HG02678 (cell line): ENCODE measurements at regions not wholly inside any gene's neighbourhood (a gene's known extent, or its start where the extent isn't known, plus 50 kb on each side); places are given as distances from the start of the nearest gene placed in this dataset.
"Not testable (repeated sequence)": the region's sequence is repeated elsewhere in the genome, so short reads cannot be mapped to it uniquely, and the experiment has no call there.

ENCODE experiments used
- ATAC-seq: cut with Tn5 transposase; IDR thresholded peaks from one replicate; pipeline ENCODE4 v1.9.1; 2021; ENCODE audit warnings: mild to moderate bottlenecking, moderate library complexity; ENCODE audit not compliant: unreplicated experiment

DNA sequence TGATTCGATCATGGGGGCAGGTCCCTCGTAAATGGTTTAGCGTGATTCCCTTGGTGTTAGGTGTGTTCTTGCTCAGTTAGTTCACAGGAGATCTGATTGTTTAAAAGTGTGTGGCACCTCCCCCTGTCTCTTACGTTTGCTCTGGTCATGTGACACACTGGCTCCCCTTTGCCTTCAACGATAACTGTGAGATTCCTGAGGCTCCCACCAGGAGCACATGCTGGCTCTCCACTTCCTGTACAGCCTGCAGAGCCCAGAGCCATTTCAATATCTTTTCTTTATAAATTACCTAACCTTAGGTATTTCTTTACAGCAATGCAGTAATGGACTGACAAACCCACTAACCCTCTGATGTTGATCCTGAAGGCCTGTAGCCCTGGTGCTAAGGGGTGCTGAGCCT, 141.9 kb downstream of the FCRL5 start:
- ATAC-seq: no peak

DNA sequence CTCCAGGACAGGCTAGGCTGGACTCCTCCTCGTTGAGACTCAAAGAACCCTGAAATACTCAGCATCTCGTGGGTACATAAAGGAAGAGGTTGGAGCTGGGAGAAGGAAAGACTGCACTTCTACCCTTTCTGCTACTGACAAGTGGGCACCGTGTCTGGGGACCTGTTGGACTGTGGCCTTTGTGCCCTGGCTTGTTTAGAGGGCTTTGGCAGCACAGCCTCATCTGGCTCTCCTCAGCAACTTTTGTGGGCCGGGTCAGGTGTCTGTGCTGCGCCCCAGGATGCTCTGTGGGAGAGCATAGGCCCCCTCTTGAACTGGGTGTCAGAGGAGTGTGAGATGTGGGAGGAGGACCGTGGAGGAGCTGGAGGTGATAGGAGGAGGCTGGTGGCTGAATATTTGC, 142.4 kb downstream of the FCRL5 start:
- no peak for ATAC-seq

DNA sequence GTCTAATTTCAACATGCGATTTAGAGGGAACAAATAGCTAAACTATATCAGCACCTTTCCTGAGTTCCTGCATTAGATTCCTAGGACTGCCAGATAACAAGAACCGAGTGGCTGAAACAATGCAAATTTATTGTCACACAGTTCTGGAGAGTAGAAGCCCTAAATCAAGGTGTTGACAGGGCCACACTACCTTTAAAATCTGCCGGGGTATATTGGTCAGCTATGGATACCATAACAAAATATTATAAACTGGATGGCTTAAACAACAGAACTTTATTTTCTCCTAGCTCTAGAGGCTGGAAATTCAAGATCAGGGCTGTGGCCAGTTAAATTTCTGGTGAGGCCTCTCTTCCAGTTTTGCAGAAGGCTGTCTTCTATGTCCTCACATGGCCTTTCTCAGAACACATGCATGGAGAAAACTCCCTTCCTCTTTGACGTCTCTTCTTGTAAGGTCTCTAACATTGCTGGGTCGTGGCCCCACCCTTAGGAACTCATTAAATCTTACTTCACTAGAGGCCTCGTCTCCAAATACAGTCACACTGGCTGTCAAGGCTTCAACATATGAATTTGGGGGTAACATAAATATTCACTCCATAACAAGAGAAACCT, 144.3 kb downstream of the FCRL5 start:
- ATAC-seq: no peak

DNA sequence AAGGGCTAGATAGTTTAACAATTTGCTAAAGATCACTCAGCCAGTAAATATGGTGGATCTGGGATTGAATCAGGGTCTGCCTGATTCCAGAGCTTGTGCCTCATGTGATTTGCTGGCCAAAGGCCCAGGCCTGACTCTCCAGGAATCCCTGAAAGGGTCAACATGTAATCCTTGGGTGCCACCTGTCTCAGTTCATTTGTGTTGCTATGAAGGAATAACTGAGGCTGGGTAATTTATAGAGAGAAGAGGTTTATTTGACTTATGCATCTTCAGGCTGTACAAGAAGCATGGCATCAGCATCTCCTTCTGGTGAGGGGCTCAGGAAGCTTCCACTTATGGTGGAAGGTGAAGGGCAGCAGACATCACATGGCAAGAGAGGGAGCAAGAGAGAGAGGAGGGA, 144.9 kb downstream of the FCRL5 start:
- ATAC-seq: no peak

DNA sequence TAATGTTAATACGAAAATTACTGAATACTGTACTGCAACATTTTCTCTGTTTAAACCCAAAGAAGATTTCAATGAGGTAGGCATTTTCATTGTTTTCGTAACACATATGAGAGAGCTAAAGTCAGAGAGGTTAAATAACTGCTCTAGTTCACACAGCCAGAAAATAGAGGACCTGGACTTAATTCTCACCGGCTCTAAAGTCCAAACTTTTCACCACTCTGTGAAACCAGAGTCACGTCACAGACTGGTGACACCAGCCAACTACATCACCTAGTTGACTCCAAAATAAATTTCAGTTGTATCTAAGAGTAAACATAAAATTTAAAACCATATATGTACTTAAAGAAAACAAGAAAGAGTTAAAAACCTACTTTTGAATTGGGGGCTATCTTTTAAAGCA, 146.7 kb downstream of the FCRL5 start:
- ATAC-seq: no peak

DNA sequence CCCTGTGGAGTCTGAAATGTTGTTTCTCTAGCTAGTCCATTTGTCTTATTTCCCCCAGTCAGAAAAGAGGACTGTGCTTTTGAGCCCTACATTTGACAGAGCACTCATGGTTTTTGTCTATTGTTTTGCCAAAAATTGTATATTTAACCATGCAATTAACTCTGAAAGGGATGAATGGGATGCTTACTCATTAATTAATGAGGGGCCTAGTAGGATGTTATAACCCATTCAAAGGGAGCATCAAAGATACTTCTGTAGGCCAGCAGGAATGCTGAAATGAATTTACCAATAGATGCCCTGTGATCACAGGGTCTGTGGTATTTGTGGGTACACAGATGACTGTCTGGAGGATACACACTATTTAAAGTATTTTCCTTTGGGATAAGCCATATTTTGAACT, 147.7 kb downstream of the FCRL5 start:
- ATAC-seq: no peak

DNA sequence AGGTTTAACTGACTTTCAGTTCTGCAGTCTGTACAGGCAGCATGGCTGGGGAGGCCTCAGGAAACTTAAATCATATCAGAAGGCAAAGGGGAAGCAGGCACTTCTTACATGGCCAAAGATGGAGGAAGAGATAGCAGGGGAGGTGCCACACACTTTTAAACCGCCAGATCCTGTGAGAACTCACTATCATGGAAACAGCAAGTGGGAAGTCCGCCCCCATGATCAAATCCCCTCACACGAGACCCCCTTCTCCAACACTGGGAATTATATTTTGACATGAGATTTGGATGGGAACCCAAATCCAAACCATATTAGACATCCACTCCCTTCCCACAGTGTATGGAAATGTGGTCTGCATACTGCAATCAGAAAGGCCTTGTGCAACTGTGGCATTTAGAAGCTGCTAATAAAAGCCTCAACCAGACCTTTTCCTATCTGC, 148.2 kb downstream of the FCRL5 start:
- peak; percentile 32 for ATAC-seq

DNA sequence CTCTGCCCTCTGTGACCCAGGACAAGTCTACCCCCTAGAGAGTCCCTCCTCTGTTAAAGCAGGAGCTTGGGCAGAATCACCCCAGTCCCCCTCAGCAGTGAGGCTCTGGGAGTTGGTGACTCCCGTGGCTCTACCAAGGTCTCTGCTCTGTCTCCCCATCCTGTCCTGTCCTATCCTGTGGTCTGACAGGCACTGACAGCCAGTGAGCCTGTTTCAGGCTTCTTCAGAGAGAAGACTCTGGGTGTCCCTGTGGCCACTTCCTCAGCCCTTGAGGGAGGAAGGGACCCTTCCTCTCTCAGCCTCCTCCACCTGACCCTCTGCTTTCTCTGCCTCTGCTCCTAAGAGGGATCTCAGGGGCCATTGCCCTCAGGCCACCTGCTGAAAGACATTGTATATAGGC, 148.7 kb downstream of the FCRL5 start:
- peak; percentile 9 for ATAC-seq

DNA sequence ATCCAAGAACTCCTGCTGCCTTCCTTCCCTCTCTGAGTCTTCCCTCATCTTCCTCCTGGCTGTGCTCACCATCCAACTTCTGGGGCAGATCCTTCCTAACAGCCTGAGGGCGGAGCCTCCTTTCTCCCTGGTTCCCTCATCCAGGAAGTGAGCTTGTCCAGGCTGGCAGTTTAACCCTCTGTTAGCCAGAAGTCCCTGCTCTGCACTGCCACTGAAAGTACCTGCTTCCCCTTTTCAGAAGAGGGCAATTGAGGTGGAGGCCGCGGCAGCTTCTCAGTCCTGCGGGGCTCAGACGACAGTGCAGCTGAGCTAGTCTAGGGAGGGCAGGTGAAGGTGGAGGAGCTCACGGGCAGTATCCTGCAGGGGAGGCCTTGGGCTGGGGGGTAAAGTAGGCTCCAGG, 149.1 kb downstream of the FCRL5 start:
- ATAC-seq: peak; percentile 74

DNA sequence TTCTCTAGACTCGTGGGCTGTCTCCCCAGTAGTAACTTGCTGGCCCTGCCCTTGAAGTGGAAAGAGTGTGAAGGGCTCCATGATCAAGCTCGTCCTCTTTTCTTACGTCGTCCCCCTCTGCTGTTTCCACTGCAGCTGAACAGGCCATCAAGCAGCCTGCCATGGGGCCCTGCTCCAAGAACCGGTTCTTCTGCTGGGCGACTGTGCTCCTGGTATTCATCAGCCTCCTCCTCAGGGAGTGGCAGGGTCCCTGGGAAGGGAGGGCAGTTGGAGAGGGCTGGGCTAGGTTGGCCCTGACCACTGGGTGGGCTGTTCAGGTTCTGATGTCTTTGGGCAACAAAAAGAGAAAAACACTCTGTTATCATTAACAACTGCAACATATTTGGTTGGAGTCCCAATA, 151.5 kb downstream of the FCRL5 start:
- no peak for ATAC-seq

DNA sequence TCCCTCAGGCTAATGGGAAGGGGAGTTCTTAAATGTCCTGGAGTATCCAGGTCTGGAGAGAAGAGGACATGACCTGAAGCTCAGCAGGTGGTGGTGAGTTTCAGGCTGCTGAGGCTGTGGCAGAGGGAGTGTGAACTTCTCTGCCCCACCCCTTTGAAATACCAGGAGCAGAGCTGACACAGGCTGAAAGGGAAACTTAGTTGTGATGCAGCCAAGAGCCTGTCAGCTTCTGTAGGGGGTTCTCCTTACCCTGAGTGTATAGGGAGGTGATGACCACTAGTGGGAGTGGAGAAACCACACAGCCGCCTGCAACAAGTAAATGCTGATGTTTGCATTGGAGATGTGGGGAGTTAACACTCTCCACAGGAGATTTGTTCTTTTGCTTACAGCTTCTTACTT, 152.3 kb downstream of the FCRL5 start:
- peak; percentile 56 for ATAC-seq

DNA sequence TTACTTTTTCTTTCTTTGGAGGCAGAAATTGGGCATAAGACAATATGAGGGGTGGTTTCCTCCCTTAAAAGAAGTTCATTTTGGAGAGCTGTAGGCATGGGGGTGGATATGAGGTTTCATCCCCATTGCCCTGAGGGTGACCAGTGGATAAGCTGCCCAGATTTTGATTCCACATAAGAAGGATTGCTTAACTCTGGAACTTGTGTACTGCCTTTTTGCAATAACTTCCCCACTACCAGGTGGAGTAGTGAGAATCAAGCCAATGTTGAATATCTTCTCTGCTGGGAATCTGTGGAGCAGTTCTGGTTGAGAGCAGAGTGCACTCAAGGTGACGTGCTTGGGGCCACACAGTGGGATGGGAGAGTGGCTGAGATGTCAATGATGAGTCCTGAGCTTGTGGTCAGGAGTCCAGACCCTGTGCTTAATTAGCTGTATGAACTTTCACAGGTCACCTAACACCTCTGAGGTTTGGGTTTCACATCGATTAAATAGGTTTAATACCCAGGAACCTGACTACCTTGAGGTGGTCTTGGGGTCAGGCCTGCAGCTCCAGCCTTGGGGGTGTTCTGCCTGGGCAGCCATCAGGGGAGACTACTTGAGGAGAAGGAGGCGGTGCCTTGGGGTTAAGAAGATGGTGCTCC, 152.9 kb downstream of the FCRL5 start:
- ATAC-seq: no peak

DNA sequence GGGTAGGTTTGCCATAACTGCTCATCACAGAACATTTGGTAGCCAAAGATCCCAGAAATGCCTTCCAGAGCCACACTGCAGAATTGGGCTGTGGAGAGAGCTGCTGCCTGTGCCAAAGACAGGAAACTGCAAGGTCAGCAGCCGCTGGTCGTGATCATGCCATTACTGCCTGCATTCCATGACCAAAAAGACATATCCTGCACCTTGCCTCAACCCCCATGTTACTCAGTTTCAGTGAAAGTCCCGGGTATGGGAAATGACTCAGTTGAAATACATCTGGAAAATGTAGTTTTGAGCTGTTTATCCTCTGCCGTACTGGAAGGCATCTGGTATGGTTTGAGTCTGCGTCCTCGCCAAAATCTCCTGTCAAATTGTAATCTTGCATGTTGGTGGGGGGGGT, 161.7 kb downstream of the FCRL5 start:
- no peak for ATAC-seq

DNA sequence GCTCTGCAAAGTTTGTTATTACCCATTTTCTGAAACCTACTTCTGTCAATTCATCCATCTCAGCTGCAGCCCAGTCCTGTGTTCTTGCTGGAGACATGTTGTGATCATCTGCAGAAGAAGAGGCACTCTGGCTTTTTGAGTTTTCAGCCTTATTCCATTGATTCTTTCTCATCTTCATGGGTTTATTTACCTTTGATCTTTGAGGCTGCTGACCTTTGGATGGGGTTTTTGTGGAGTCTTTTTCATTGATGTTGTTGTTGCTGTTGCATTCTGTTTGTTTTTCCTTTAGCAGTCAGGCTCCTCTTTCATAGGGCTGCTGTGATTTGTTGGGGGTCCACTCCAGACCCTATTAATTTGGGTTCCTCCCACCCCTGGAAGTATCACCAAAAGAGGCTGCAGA, 164.3 kb downstream of the FCRL5 start:
- ATAC-seq: no peak

DNA sequence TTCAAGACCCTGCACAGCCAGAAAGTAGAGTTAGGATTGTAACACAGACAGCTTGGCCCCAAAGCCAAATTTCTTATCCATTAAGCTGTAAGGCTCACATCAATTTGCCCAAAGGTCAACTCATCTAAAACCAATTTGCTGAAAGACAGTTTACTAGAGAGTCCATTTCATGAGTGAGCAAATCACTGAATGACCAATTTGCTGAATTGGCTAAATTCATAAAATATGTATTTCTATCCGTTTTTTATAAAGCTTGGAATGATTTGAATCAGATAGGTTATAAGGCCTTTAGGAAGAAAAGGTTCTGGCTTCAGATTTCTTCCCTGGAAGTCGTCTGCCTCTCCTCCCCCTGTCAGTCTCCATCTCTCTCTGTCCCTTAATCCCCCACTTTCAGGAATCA, 168.1 kb downstream of the FCRL5 start:
- ATAC-seq: no peak

DNA sequence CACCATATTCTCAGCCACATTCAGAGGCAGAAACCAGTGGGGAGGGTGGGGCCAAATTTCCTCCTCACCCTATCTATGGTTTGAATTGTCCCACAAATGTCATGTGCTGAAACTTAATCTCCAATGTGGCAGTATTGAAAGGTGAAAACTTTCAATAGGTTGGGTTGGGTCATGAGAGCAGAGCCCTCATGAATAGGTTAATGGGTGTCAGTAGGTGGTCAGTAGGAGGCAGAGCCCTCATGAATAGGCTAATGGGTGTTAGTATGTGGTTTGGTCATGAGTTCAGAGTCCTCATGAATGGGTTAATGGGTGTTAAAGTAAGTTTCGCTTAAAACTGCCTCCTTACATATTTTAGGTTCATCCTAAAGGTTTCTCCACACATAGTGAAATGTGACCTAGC, 170.0 kb downstream of the FCRL5 start:
- ATAC-seq: no peak

DNA sequence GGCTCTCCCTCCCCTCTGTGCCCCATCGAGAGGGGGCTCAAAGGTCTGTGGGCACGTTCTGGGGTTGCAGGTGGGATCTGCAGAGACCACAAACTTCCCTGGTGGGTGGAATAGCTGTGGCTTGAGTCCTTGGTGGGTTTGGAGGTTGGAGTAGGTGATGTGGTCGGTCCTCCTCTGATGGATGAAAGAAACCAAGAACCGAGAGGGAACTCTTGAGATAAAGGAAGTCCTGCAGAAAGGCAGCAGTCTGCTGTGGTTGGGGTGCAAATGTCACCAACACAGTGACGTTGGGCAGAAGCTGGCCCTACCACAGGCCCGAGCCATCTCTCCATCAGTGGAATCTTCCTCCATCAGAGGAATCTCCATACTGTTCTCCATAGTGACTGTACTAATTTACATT, 171.8 kb downstream of the FCRL5 start:
- ATAC-seq: no peak

DNA sequence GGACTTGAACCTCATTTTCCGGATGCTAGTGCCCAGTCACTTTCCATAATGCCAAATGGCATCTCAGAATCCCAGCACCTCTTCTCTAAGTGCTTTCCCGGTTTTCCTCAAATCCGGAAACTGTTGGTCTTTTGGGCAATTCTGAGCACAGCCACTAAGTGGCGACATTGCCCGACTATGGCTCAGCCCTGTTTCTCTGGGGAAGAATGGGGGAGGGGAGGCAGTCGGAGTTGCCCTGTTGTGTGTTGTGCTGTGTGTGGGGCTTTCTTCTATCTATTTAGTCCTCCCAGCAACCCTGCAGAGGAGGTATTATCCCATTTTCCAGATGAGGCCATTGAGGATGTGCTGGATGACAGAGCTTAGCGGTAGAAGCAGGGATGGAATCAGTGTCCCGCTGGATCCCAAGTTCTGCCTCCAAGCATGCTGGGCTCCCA, 175.0 kb downstream of the FCRL5 start:
- ATAC-seq: not testable (repeated sequence)

DNA sequence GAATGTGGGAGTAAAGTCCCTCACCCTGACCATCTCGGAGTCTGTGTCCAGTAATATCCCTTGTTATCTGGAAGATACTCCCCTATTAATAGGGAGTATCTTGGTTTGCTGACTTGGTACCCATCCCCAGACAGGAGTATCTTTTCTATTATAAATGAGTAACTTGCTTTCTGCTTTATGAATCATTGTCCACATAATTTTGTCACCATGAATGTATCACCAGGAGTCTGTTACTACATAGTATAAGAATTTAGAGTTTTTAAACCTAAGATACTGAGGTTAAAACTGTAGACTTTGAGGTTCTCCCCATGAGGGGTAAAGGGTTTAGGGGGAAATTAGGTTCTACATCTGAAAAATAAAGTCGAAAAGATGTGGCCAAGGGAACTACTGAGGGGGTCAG, 175.6 kb downstream of the FCRL5 start:
- no peak for ATAC-seq

DNA sequence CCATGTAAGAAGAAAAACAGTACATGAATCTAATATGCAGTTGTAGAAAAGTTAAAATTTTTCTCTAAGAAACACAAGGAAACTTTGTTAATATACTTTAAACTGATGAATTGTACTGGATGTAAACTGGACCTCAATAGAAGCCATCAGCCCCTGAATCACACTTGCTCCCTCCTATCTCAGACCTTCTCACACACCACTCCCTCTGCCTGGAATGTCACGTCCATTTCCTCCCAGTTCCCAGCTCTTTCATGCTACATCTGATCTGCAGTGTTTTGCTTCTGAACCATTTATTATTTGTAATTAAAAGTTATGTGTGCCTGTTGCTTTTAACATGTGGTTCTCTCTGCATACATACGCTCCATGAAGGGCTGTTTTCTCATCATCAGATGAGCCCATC, 180.0 kb downstream of the FCRL5 start:
- ATAC-seq: not testable (repeated sequence)

DNA sequence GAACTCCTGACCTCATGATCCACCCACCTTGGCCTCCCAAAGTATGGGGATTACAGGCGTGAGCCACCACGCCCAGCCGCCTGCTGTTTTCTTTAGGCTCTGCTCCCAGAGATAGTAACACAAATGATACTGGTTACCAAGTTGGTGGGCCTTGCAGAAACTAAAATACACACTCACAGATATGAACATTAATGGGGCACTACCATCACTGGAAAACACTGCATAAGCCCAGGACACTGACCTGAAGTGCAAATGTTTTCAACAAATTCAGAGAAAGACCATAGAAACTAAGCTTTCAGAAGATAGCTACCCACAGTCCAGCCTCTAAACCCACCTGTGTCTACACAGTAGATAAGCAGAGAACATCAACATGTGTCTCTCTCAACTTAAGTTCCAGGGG, 180.5 kb downstream of the FCRL5 start:
- ATAC-seq: no peak

DNA sequence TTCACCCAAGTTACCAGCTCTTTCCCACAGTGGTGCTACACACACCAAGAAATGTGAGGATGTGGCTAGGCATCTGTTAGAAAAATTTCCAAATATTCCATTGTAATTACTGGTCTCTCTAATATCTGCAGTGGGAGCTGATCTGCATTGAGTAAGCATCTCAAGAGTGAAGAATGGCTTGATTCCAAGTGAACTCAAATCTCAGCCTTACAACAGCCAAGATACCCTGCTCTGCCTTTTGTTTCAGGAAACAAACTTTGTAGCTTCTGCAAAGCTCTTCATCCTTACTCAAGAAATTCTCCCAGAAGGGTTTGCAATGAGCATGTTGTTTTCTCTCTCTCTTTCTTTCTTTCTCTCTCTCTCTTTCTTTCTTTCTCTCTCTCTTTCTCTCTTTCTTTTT, 181.1 kb downstream of the FCRL5 start:
- no peak for ATAC-seq

DNA sequence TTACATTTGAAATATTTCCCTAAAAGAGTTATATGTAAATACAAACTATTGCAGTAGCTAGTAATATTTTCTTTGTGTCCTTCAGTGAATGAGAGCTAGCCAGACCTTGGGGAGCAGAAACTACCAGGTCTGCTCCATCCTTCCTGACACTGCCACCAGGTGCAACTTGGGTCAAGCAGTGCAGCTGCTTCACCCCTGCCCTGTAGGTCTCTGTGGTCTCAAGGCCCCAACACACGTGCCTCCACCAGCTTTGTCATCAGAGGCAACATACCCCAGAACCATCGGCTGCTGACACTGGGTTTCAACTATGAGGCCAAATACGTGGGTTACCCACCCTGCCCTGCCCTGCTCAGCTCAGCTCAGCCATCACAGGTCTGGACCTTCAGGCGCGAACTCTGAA, 181.6 kb downstream of the FCRL5 start:
- no peak for ATAC-seq
